HCT116 (cell line): ENCODE measurements at regions not wholly inside any gene's neighbourhood (a gene's known extent, or its start where the extent isn't known, plus 50 kb on each side); places are given as distances from the start of the nearest gene placed in this dataset.

Source experiments
- ATAC-seq: fragments of 200-7000 bp; cut with Tn5 transposase; 2 replicates; pipeline ENCODE4 v1.9.1; 2020; ENCODE audit warnings: mild to moderate bottlenecking, moderate library complexity
- BruUV-seq: library from RNA; stranded (reverse); fragments of 400-500 nt; replicated peaks from 2 replicates; lab custom pipeline; 2021; lab: Mats Ljungman, UMichigan
- CTCF ChIA-PET: fragments of 300-600 bp; sonication (Branson Sonifier 250); formaldehyde crosslinking; loops from one replicate; lab custom pipeline; 2021; ENCODE audit warnings: antibody characterized with exemption; lab: Charles Lee
- POLR2A ChIA-PET: fragments of 300-600, 350-600 bp; sonication (Branson Sonifier 250); formaldehyde crosslinking; loops from one replicate; lab custom pipeline; 2021; ENCODE audit warnings: antibody characterized with exemption; lab: Charles Lee
- RAD21 ChIA-PET, 2 experiments: fragments of 300-600 bp; sonication (Branson Sonifier 250); formaldehyde crosslinking; loops; one replicate each; lab custom pipeline; 2023; ENCODE audit warnings: low total read pairs in 2 of 2; ENCODE audit not compliant: uncharacterized antibody in 2 of 2, unreplicated experiment in 2 of 2, low non-redundant PET in 1 of 2; lab: Charles Lee
- DNase-seq: peaks from one replicate; pipeline ENCODE4 v3.0.0-alpha.2; 2010; ENCODE audit warnings: low read depth, low spot score
- H2AFZ ChIP-seq: fragments of 200-600 bp; shearing (Covaris generic), sonication (generic); 2 replicates; pipeline ENCODE4 v1.6.1; 2017; ENCODE audit warnings: low read depth, mixed run types, mixed read lengths, antibody characterized with exemption, low read length; ENCODE audit not compliant: poor library complexity, severe bottlenecking
- H3K27ac ChIP-seq: 2 replicates; pipeline ENCODE4 v1.5.1; 2012; ENCODE audit warnings: low read depth, low read length
- H3K27me3 ChIP-seq: fragments of 200-600 bp; sonication (generic); 2 replicates; pipeline ENCODE4 v1.6.1; 2016; ENCODE audit warnings: mixed run types, low read length, mixed read lengths; ENCODE audit not compliant: insufficient read depth
- H3K36me3 ChIP-seq, 2 experiments: fragments of 200-500 bp in 1 of 2; fragments of 200-600 bp in 1 of 2; sonication (Bioruptor generic) in 1 of 2; sonication (generic) in 1 of 2; 2 replicates each; pipeline versions ENCODE4 v1.5.1 to v1.6.1; 2014 to 2016; ENCODE audit warnings: low read length in 2 of 2, inconsistent platforms in 1 of 2, mixed read lengths in 1 of 2, mixed run types in 1 of 2; ENCODE audit not compliant: insufficient read depth in 2 of 2, control insufficient read depth in 1 of 2
- H3K4me1 ChIP-seq, 2 experiments: fragments of 200-600 bp in 1 of 2; sonication (generic) in 1 of 2; 2 replicates each; pipeline versions ENCODE4 v1.5.1 to v1.6.1; 2012 to 2017; ENCODE audit warnings: low read length in 2 of 2, inconsistent platforms in 1 of 2, mild to moderate bottlenecking in 1 of 2, mixed read lengths in 1 of 2, mixed run types in 1 of 2, moderate library complexity in 1 of 2; ENCODE audit not compliant: insufficient read depth in 2 of 2, control insufficient read depth in 1 of 2
- H3K4me2 ChIP-seq: fragments of 200-600 bp; sonication (generic); 2 replicates; pipeline ENCODE4 v1.6.1; 2017; ENCODE audit warnings: mixed run types, low read length, mixed read lengths
- H3K4me3 ChIP-seq, 2 experiments: fragments of 200-600 bp in 1 of 2; sonication (generic) in 1 of 2; replicated peaks in 1 of 2; 2 replicates each; pipeline ENCODE4 v1.5.1; 2011 to 2016; ENCODE audit warnings: low read length in 2 of 2, control low read depth in 1 of 2, low read depth in 1 of 2, mild to moderate bottlenecking in 1 of 2, mixed read lengths in 1 of 2, mixed run types in 1 of 2
- H3K79me2 ChIP-seq: fragments of 200-600 bp; sonication (generic); 2 replicates; pipeline ENCODE4 v1.6.1; 2017; ENCODE audit warnings: mild to moderate bottlenecking, mixed run types, low read length, moderate library complexity, mixed read lengths; ENCODE audit not compliant: insufficient read depth
- H3K9ac ChIP-seq: fragments of 200-600 bp; sonication (generic); 2 replicates; pipeline ENCODE4 v1.6.1; 2016; ENCODE audit warnings: low read length, mixed read lengths
- H3K9me2 ChIP-seq: fragments of 200-600 bp; sonication (generic), shearing (Covaris generic); 2 replicates; pipeline ENCODE4 v1.6.1; 2017; ENCODE audit warnings: mixed run types, mild to moderate bottlenecking, moderate library complexity; ENCODE audit not compliant: insufficient read depth
- H3K9me3 ChIP-seq, 2 experiments: fragments of 200-500 bp in 1 of 2; fragments of 200-600 bp in 1 of 2; sonication (Bioruptor generic) in 1 of 2; sonication (generic) in 1 of 2; 2 replicates each; pipeline ENCODE4 v1.6.1; 2014 to 2017; ENCODE audit warnings: low read length in 2 of 2, mixed read lengths in 2 of 2, inconsistent platforms in 1 of 2, low read depth in 1 of 2, mild to moderate bottlenecking in 1 of 2, mixed run types in 1 of 2, moderate library complexity in 1 of 2; ENCODE audit not compliant: control insufficient read depth in 1 of 2, insufficient read depth in 1 of 2
- H4K20me1 ChIP-seq: fragments of 200-600 bp; sonication (generic), shearing (Covaris generic); 2 replicates; pipeline ENCODE4 v1.6.1; 2017; ENCODE audit warnings: mixed run types, mild to moderate bottlenecking, moderate library complexity; ENCODE audit not compliant: insufficient read depth
- ATF3 ChIP-seq: IDR thresholded peaks from 2 replicates; pipeline ENCODE4 v1.6.1; 2012
- CBX3 ChIP-seq: IDR thresholded peaks from 2 replicates; pipeline ENCODE4 v1.6.1; 2012; ENCODE audit warnings: low read depth
- CEBPB ChIP-seq: IDR thresholded peaks from 2 replicates; pipeline ENCODE4 v1.6.1; 2012; ENCODE audit warnings: low read depth
- EGR1 ChIP-seq: IDR thresholded peaks from 2 replicates; pipeline ENCODE4 v1.6.1; 2012; ENCODE audit warnings: low read depth
- ELF1 ChIP-seq: IDR thresholded peaks from 2 replicates; pipeline ENCODE4 v1.6.1; 2012; ENCODE audit warnings: low read depth, borderline replicate concordance
- EZH2 ChIP-seq: fragments of 200-600 bp; sonication (generic); IDR thresholded peaks from 2 replicates; pipeline ENCODE4 v1.6.1; 2017; ENCODE audit warnings: antibody characterized with exemption, mixed run types
- EZH2phosphoT487 ChIP-seq: fragments of 200-600 bp; IDR thresholded peaks from 2 replicates; pipeline ENCODE4 v1.6.1; 2018; ENCODE audit warnings: antibody characterized with exemption, borderline replicate concordance
- MAX ChIP-seq: IDR thresholded peaks from 2 replicates; pipeline ENCODE4 v1.6.1; 2012
- POLR2A ChIP-seq: IDR thresholded peaks from 2 replicates; pipeline ENCODE4 v1.7.0; 2011; ENCODE audit warnings: borderline replicate concordance; ENCODE audit not compliant: insufficient read depth, insufficient read length; ENCODE audit errors: extremely low read depth
- POLR2AphosphoS5 ChIP-seq: IDR thresholded peaks from 2 replicates; pipeline ENCODE4 v1.6.1; 2011; ENCODE audit warnings: mild to moderate bottlenecking, low read depth, low read length, moderate library complexity
- RAD21 ChIP-seq: IDR thresholded peaks from 2 replicates; pipeline ENCODE4 v1.6.1; 2012; ENCODE audit warnings: low read depth, mild to moderate bottlenecking
- REST ChIP-seq: IDR thresholded peaks from 2 replicates; pipeline ENCODE4 v1.6.1; 2012; ENCODE audit warnings: low read depth
- SIN3A ChIP-seq: IDR thresholded peaks from 2 replicates; pipeline ENCODE4 v1.6.1; 2012; ENCODE audit warnings: low read depth
- SRF ChIP-seq: IDR thresholded peaks from 2 replicates; pipeline ENCODE4 v1.6.1; 2012; ENCODE audit warnings: low read depth
- TCF7L2 ChIP-seq: IDR thresholded peaks from 2 replicates; pipeline ENCODE4 v1.7.0; 2011; ENCODE audit warnings: borderline replicate concordance, inconsistent platforms; ENCODE audit not compliant: insufficient read depth, insufficient read length; ENCODE audit errors: extremely low read depth
- YY1 ChIP-seq: IDR thresholded peaks from 2 replicates; pipeline ENCODE4 v1.6.1; 2011; ENCODE audit warnings: low read length, low read depth, moderate library complexity, mild to moderate bottlenecking; ENCODE audit not compliant: insufficient replicate concordance; ENCODE audit errors: extremely low read depth
- ZFX ChIP-seq: fragments of 450-650 bp; IDR thresholded peaks from 2 replicates; pipeline ENCODE4 v1.6.1; 2017
- ZNF274 ChIP-seq: fragments of 200-500 bp; sonication (Bioruptor generic); IDR thresholded peaks from 2 replicates; pipeline ENCODE4 v1.6.1; 2014; ENCODE audit warnings: mild to moderate bottlenecking, low read depth, low read length, inconsistent platforms
- intact Hi-C: fragments of 100-400 bp; cut with micrococcal nuclease; formaldehyde crosslinking; loops from 2 replicates; pipeline ENCODE4 v1.10.0; 2022

DNA sequence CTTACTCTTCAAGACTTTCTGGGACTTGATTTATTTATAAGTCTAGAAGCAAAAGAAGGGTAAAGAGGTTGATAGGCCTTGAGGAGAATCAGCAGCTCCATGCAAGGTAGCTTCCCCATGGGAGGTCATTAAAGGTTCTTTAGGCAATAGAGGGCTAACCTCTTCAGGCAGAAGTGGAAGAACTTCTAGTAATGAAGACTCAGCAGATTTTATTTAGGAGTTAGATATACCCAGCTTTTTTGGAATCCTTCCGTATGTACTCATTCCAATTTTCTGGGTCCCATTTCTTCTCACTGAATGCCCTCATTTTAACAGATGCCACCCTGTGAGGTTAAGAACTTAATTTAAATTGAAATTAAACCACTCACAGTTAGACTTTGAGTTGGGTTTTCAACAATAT lies 565.6 kb downstream of the LRFN5 start:
- DNase-seq, result no peak
- no peaks in the 10 kb centered on the region for H3K27me3 ChIP-seq
- no TSS peak for BruUV-seq
- H3K4me1 ChIP-seq, result no peaks in the 10 kb centered on the region
- intact Hi-C loops, result no loop called here
- no peak overlapping the region for H3K9ac ChIP-seq
- H3K4me2 ChIP-seq, result no peak overlapping the region
- no peaks in the 10 kb centered on the region for H4K20me1 ChIP-seq
- H3K4me3 ChIP-seq, result no peak overlapping the region
- no peak overlapping the region for H3K27ac ChIP-seq
- ChIA-PET CTCF (no interaction called here), RAD21 (no interaction called here), POLR2A (no interaction called here)
- peaks cover 0 to 5% of the 10 kb centered on the region in 2 experiments; a peak in 1 of 4 replicates for H3K9me3 ChIP-seq
- no peaks in the 10 kb centered on the region for H3K36me3 ChIP-seq
- ATAC-seq, result no peak
- no peak overlapping the region for H2AFZ ChIP-seq
- H3K79me2 ChIP-seq, result no peaks in the 10 kb centered on the region
- no peak for TF ChIP-seq ZNF274
- TF ChIP-seq SRF, result no peak
- no peaks in the 10 kb centered on the region for H3K9me2 ChIP-seq

- no peak overlapping the region for H3K9ac ChIP-seq
- no TSS peak for BruUV-seq
- no peak overlapping the region for H3K27ac ChIP-seq
- DNase-seq (no peak), ATAC-seq (no peak)
- no peaks in the 10 kb centered on the region for H4K20me1 ChIP-seq
- H3K36me3 ChIP-seq, result no peaks in the 10 kb centered on the region
- ChIA-PET RAD21 (no interaction called here), CTCF (no interaction called here), POLR2A (no interaction called here)
- no peak overlapping the region for H2AFZ ChIP-seq
- no peaks in the 10 kb centered on the region for H3K79me2 ChIP-seq
- 0 out of 4 replicates have a peak, but pooled peaks cover 0 to 3% of the 10 kb centered on the region in 2 experiments for H3K9me3 ChIP-seq
- H3K4me1 ChIP-seq, result no peaks in the 10 kb centered on the region
- H3K27me3 ChIP-seq, result no peaks in the 10 kb centered on the region
- no peak overlapping the region for H3K4me3 ChIP-seq
- no peak overlapping the region for H3K4me2 ChIP-seq
- H3K9me2 ChIP-seq, result no peaks in the 10 kb centered on the region
- intact Hi-C loops, result no loop called here
- TF ChIP-seq RAD21 (no peak), CBX3 (no peak), SIN3A (no peak), ZFX (no peak), ZNF274 (no peak), SRF (no peak), REST (no peak), POLR2A (no peak), EZH2phosphoT487 (no peak), POLR2AphosphoS5 (no peak), CEBPB (no peak), ELF1 (no peak), MAX (no peak), ATF3 (no peak), TCF7L2 (no peak), EZH2 (no peak), EGR1 (no peak), YY1 (no peak)
These were observed 556.5 kb downstream of the LRFN5 start for GRCh38 chr14:42163136-42163535.
